HT-29 (cell line): ENCODE measurements at regions not wholly inside any gene's neighbourhood (a gene's known extent, or its start where the extent isn't known, plus 50 kb on each side); places are given as distances from the start of the nearest gene placed in this dataset.
A peak's percentile ranks its signal among the peaks of the same experiment; 100 is the strongest.

Source experiments
- DNase-seq: peaks from one replicate; pipeline ENCODE4 v3.0.0-alpha.2; 2015; ENCODE audit warnings: low spot score

GRCh38 chrX:113124693-113125092, 284.1 kb upstream of the AMOT start:
- DNase-seq, result no peak

DNA sequence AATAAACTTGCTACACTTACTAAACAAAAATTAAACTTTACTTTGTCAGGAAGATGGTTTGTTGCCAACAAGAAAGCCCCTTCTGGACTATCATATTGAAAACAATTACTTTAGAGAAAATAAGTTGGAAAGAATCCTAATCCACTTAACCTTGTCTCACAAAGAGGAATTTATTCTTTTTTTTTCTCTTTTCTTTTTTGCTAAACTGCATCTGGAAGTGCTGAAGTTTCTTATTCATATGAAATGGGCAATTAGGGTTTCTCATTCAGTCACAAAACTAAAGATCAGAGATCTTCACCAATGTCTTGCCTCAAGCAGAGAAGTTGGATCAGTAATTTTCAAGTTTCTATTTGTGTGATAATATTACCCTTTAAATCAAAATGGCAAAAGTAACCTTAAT, 234.9 kb upstream of the AMOT start:
- no peak for DNase-seq

DNA sequence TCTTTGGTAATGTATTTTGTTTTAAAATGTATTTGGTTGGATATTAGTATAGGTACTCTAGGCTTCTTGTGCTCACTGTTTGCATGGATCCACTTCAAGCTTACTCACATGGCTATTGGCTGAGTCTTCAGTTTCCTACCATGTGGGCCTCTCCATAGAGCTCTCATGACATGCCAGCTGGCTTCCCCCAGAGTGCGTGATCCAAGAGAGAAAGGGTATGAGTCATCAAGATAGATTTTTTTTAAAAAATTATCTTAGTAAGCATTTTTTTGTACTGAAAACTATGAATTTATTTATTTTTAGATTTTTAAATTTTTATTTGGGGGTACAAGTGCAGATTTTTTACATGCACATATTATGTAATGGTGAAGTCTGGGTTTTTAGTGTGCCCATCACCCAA, 219.1 kb upstream of the AMOT start:
- DNase-seq, result no peak

GRCh38 chrX:113058634-113059033, 218.0 kb upstream of the AMOT start:
- no peak for DNase-seq

GRCh38 chrX:113048896-113049295, 208.3 kb upstream of the AMOT start:
- no peak for DNase-seq

- DNase-seq, result no peak
These were observed 207.8 kb upstream of the AMOT start for GRCh38 chrX:113048480-113048879.

- DNase-seq, result no peak
These were observed 193.5 kb upstream of the AMOT start for GRCh38 chrX:113033966-113034680.

- no peak for DNase-seq
These were observed 179.3 kb upstream of the AMOT start for GRCh38 chrX:113019958-113020357.

- DNase-seq, result no peak
These were observed 169.2 kb upstream of the AMOT start for GRCh38 chrX:113009837-113010236.

- DNase-seq, result no peak
These were observed 168.4 kb upstream of the AMOT start for GRCh38 chrX:113009029-113009428.

DNA sequence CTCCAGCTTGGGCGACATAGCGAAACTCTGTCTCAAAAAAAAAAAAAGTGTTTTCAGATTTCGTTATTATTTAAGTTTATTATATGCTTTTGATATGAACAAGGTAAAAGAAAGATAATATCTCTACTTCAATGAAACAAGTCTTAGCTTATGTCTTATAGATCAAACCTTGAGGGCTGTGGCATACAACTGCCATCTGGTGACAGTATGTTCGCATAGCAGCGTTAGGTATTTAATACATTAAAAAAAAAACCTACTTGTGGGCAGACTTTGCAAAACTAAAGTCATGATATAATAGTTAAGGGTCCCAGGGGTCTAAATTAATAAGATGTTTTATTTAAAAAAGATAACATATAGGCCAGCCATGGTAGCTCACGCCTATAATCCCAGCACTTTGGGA, 161.2 kb upstream of the AMOT start:
- DNase-seq, result peak; percentile 18

DNA sequence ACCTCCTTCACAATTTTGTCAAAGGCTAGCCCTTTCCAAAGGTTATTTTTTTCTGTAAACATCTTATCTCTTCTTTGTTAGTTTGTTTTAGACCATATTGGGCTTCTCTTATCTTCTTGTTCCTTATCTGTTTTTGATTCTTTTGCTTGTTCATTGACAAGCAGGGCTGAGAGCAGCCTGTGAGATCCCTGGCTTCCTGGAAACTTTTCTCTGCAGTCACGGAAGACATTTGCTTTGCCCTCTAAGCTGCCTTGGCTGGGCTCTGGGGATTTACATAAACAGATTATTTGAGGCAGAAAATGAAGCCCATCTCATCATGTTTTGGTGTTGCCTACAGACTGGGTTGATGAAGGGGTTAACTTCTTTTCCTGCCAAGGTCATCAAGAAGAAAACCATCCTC, 157.4 kb upstream of the AMOT start:
- DNase-seq, result no peak

- DNase-seq, result no peak
These were observed 151.2 kb upstream of the AMOT start for GRCh38 chrX:112991801-112992200.

GRCh38 chrX:112979879-112980278, 139.2 kb upstream of the AMOT start:
- no peak for DNase-seq

DNA sequence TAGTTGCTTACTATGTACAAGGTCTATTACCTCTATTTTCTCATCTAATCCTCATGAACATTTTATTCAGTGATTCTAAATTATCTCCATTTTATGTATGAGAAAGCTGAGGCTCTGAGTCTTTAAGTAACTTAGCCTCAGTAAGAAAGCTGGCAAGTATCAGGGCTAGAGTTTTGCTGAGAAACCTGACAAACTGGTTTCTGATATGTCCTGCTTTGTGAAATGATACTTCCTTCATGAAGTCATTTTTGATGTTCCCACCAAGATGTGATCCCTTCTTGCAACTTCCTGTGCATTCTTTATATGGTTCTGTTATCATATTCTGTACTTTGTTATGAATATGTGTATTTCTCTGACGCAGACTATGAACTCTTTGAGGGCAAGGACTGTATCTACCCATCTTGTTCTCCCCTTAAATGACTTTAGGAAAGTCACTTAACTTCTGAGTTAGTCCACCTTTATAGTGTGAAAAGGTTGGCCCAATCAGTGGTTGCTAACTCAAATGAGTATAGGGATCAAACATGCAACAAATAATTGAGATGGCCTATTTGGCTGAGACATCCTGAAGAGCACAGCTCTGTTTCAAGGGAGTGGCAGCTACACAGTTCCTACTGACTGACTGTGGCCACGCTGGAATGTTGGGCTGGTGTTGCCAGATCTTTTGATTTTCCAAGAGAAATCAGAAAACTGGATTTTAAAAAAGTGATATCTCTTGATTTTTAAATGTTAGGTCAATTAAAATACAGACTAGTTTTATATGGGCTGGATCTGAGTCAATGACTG, 127.9 kb upstream of the AMOT start:
- DNase-seq, result peak; percentile 19

DNA sequence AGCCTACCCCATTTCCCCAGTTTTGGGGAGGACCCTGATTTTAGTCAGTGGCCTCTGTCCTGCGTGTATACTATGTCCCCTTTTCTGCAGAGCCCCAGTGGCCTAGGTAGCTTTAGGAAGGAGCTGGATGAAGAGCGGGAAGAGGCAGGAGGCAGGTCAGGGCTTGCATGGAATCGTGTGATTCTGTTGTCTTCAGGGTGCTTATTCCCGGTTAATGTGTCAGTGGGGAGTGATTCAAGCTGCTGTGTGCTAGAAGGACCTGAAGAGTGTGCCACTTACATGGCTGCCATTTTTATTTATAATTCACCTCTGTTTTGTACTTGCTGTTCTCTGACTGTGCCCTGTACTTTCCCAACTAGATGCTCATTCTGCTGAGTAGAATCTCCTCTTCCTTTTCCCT, 127.3 kb upstream of the AMOT start:
- no peak for DNase-seq

- no peak for DNase-seq
These were observed 126.7 kb upstream of the AMOT start for GRCh38 chrX:112967341-112967740.

DNA sequence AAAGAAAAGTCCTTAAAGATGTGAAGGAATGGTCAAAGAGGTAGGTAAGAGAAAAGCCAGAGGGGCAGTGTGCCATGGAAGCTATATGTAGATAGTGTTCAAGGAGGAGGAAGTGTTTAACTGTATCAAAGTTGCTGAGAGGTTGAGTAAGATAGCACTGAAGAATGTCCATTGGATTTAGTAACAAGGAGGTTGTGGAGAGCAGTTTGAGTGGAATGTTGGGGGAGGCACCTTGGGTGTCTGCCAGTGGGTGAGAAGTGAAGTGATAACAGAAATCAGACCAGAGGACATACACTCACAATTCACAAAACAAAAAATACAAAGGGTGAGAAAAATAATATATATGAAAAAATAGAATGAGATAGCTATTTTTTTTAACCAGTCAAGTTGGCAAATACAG, 121.3 kb upstream of the AMOT start:
- DNase-seq, result no peak

DNA sequence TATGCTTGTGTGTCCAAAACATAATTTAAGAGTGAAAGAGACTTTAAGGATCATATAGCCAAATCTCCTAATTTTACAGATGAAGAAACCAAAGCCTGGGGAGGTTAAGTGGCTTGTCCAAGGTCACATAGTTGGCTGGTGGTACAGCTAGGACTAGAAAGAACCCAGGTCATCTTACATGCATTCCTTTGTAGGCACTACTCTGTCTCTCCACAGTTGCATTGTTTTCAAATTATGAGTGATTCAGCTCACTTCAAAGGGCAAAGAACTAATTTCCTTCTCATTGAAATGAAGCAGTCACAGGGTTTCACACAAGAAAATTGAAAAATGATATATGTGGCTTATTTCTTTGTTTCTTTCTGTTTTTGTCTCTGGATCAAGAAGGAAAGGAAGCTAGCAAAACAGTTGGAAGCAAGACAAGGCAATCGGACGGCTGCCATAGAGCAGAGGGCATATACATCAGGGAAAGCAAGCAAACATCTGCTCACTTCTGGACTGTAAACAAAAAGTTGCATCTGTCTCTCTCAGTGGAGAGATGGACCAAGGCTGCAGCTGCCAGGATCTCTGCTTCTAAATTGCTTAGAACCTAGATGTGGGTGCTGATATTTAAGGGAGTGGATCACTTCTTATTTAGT, 107.5 kb upstream of the AMOT start:
- DNase-seq, result no peak

GRCh38 chrX:112946227-112946626, 105.6 kb upstream of the AMOT start:
- DNase-seq, result no peak

DNA sequence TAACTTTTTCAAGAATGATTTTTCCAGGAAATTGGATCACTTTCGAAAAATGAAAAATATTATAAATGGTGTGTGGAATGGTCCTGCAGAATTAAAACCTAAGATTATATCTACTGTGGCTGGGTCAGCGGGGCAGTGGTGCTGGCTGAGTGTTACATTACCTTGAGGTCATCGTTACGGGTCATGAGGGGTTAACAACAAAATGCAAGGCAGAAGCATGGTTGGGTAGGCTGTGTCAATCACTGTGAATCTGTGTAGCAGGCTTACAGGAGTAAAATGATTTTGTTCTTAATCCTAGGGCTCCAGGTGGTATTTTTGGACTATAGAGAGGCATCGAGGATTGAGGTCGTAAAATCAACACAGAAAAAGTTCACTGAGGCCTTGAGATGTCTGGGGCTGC, 105.2 kb upstream of the AMOT start:
- no peak for DNase-seq

DNA sequence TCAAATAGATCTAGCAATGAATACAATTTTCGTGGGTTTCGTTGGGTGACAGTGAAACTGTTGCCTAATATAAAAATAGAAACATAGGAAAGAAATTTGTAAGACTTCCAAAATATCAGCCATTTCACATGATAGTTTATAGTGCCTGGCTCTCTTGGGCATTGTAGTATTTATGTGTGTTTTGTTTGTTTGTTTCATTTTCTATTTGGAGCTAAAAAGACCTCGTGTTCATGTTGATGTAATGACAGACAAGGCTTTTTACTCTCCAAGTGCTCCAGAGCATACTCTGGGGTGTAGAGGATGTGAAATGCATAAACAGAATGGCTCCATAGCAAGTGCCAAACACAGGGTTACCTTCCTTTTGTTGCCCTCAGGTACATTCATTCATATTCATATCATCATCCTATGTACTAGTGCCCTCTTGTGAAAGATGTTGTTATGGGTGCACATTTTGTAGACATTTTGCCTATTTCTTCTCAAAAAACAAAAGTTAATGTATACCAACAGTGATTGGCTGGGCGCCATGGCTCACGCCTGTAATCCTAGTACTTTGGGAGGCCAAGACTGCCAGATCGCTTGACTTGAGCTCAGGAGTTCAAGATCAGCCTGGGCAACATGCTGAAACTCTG, 100.7 kb upstream of the AMOT start:
- no peak for DNase-seq
